GM18867 (cell line): ENCODE measurements at regions not wholly inside any gene's neighbourhood (a gene's known extent, or its start where the extent isn't known, plus 50 kb on each side); places are given as distances from the start of the nearest gene placed in this dataset.

Experiments used
- ATAC-seq: cut with Tn5 transposase; IDR thresholded peaks from one replicate; pipeline ENCODE4 v1.9.1; 2021; ENCODE audit warnings: mild to moderate bottlenecking, moderate library complexity; ENCODE audit not compliant: unreplicated experiment

DNA sequence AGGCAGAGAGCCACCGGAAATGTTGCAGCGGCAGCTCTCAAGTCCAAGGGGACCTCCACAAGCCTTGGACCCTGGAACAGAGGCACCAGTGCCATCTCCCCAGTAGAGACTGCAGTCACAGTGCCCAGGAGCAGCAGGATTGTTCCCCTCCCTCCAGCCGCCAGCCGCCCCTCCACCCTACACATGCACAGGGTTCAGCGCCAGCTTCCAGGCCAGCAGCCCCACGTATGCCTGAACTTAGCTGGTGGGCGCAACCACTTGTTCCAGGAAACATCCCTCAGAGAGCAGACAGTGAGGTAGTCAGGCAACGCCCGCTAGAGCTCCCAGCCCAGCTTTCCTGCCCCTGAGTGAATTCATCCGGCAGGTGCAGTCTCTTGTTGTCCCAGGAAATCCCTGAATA lies 1098.1 kb upstream of the NCAM2 start:
- no peak for ATAC-seq

DNA sequence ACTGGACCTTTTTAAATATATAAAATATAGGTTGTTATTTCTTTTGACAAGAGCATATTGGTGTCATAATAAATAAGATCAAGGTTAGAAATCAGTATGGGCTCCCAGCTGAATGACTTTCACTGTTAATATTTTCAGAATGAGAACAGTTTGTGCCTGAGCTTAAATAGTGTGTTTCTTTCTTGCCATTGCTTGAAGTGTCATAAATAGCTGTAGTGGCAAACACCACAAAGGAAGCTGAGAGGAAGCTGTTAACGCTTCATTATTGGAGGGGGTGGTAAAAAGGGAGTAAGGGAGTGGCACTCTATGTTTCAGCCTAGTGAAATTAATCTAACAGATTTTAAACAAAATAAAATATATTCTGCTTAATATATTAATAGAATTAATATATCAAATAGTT lies 1089.8 kb upstream of the NCAM2 start:
- no peak for ATAC-seq

DNA sequence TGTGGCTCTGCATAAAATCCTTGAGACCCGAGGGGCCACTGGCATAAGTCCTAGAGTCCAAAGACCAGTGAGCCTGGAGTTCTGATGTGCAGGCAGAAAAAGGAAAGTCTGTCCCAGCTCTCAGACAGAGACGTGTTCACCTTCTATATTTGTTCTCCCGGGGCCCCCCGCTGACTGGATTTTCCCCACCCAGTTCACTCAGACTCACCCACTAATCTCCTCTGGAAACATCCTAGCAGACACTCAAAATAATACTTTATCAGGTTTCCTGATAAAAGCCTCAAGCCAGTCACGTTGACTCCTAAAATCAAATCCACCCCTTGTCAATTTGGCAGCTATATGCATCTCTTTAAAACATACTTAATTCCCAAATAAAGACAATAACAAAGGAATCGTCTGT lies 1084.2 kb upstream of the NCAM2 start:
- ATAC-seq: no peak

DNA sequence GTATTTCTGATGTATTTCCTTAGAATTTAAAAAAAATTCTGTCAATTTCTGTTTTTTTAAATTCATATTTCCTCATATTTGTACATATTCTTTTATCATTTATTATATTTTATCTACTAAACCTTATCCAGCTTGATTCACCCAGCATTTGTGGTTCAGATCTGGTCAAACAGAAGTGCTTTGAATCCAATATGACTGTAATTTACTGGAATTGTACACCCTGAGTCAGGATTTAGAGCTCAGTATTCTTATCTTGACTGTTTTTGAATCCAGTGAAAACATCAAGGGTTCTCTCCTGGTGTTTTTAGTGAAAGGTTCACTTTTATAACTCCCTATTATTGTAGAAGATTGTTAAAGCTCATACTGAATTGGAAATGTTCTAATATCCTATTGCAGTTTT lies 1077.0 kb upstream of the NCAM2 start:
- ATAC-seq: no peak

DNA sequence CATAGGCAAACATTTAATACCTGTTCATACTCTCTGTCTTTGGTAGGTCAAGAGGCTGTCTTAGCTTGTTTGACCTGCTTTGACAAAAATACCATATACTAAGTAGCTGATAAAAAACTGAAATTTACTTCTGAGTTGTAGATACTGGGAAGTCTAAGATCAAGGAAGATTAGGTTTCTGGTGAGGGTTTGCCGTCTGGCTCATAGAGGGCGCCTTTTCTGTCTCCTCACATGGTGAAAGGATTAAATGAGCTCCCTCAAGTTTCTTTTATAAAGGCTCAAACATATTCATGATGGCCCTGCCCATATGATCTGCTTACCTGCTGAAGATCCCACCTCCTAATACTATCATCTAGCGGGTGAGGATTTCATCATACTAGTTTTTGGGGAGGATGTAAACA lies 1076.1 kb upstream of the NCAM2 start:
- ATAC-seq: no peak

DNA sequence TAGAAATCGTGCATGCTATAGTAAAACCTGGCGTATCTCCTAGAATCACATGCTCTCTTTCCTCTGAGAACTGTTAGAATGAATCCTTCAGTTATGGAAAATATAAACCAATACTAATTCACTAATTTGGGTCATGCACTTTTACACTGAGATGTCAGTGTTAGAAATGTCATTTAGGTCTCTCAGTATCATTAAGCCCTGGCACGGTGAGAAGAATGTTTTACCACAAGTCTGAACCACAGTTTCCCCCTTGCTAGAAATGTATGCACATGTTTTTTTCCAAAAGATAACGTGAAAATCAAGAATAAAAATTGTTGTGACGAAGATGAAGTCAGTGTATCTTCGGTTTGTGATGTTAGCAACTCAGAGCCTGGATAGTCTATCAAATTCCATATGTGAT lies 1062.7 kb upstream of the NCAM2 start:
- ATAC-seq: no peak

- no peak for ATAC-seq
These were observed 1060.6 kb upstream of the NCAM2 start for GRCh38 chr21:19937619-19938018.

GRCh38 chr21:19941626-19942025 lies 1056.6 kb upstream of the NCAM2 start:
- ATAC-seq: no peak

DNA sequence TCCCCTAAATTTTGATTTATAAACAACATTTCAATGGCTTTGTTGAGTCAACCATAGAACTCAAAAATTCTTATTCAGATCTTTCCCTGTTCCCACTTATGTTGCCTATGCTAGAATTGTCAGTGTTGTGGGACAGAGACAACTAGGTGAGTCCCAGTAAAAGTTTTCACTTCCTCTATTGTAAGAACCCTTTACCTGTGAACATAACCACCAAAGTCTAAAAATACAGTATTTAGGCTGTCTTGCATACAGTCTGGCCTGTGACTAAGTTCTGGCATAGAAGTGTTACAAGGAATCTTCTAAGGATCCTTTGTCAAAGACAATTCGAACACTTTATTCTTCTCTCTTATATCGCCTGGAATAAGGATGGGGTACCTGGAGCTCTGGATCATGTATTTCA lies 1047.9 kb upstream of the NCAM2 start:
- no peak for ATAC-seq

DNA sequence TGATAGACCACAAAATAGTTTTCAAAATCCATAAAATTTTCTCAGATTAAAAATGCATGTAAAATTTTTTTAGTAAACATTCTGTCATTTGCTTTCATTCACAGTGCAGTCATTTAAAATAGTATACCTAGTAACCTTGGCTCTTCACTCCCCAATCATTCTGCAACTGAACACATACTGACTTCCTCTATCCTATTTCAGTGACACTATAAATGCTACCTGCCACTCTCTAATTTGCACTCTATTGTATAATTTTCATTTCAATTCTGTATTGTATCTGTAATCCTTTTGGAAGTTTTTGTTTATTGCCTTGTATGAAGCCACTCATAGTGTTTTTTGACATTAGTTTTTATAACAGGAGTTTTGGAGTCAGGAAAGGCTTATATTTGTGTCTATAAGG lies 1029.1 kb upstream of the NCAM2 start:
- ATAC-seq: no peak

DNA sequence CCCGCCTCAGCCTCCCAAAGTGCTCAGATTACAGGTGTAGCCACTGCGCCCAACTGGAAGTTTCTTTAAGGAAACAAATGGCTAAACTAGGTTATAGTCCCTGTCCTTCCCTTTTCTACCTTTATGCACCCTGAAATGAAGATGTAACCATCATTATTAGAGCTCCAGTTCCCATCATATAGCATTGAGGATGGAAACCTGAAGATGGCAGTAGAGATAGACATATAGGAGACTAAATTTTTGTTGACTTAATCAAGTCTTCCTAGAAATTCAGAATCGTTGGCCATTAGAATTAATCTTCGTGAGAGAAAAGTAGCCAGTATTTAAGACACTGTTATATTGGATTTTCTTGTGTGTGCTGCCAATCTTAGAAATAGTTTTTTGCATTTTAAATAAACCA lies 1016.3 kb upstream of the NCAM2 start:
- no peak for ATAC-seq

- ATAC-seq: no peak
These were observed 1011.8 kb upstream of the NCAM2 start for GRCh38 chr21:19986396-19986795.

- no peak for ATAC-seq
These were observed 1010.5 kb upstream of the NCAM2 start for GRCh38 chr21:19987671-19988070.

DNA sequence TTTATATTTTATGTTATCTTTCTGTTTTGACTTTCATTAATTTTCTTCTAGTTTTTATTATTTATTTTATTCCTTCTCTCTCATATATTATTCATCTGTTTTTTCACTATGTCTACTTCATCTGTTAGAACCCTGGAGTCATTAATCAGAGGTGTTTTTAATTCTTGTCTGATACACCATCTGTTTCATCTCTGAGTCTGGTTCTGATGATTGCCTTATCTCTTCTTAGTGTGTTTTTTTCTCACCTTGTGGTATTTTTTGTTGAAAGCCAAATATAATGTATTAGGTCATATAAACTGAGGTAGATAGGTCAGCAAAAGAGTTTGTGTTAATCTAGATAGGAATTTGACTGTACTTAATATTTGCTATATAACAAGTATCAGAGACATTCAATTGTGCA lies 1005.7 kb upstream of the NCAM2 start:
- no peak for ATAC-seq

GRCh38 chr21:19993268-19993667 lies 1004.9 kb upstream of the NCAM2 start:
- no peak for ATAC-seq

GRCh38 chr21:19995253-19995652 lies 1003.0 kb upstream of the NCAM2 start:
- no peak for ATAC-seq

DNA sequence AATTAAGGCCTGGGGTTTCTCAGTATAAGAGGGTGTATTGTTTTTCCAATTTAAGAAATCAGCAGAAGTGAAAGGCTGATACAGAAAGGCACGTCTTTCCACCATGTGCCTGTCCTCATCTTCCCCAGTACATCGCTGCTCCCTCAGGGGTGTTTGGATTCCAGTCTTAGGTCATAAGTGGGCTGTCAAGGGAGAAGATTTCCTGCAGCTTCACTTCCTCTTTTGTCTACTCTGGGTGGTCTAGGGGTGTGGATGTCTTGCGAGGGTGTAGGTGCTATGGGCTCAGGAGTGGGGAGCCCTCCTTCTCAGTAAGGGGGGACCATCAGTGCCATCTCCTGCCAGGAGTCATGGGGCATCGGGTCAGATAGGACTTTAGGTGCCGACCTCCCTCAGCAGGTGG lies 999.8 kb upstream of the NCAM2 start:
- ATAC-seq: no peak

DNA sequence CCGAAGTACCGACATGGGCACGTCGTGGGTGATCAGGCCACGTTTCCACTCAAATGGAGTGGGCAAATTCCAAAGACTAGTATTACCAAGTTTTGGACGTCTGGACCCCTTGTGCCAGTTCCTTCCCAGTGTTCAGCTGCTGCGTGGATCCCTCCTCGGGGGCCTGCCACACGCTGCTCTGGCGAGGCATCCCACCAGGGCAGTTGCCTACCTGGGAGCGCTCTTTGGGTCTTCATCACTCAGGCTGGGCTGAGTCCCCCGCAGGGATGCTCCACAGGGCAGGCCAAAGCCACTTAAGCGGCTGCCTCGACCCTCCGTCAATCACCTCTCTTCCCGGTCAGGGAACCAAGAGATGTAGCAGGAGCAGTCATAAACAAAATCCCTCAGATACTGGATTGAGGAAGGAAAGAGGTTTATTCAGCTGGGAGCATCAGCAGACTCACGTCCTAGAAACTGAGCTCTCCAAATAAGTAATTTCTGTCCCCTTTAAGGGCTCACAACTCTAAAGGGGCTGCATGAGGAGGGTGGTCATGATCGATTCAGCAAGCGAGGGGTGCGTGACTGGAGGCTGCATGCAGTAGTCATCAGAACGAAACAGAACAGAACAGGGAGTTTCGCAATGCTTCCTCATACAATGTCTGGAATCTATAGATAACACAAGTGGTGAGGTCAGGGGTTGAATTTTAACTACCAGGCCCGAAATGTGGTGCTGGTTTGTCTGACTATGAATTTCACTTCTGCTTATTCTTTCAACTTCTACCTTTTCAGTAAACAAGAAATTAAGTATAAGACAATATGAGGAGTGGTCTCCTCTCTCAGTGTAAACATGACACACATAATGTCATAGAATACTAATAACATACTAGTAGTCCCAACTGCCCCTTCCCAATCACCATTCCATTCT lies 998.6 kb upstream of the NCAM2 start:
- ATAC-seq: no peak

DNA sequence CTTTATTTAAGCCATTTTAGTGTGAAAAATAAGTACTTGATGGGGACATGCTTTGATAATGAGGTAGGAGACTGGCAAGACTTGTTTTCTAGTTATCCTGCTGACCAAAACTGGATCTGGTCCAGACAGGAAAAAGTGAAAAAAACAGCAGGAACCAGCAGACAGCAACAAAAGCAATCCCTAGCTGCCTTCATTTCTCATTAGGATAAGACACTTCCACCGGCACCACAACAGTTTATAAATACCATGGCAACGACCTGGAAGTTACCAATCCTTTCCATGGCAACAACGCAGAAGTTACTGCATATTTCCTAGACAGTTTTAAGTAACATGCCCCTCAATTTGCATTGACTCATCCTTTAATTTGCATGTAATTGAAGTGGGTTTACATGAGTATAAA lies 993.8 kb upstream of the NCAM2 start:
- no peak for ATAC-seq

DNA sequence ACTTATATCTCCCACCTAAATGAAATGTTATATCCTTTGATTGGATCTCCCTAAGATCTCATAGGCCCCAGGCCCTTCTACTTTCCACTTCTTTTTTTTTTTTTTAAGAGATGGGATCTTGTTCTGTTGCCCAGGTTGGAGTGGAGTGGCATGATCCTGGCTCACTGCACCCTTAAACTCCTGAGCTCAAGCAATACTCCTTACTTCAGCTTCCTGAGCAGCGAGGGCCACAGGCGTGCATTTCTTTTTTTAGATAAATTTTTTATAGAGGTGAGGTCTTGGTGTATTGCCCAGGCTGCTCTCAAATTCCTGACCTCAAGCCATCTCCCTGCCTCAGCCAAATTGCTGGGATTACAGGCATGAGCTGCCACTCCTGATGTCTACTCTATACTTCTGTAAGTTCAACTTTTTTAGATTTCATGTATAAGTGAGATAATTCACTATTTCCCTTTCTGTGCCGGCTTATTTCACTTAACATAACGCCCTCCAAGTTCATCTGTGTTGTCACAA lies 987.5 kb upstream of the NCAM2 start:
- ATAC-seq: no peak

GRCh38 chr21:20013851-20014250 lies 984.4 kb upstream of the NCAM2 start:
- no peak for ATAC-seq

GRCh38 chr21:20016435-20017005 lies 981.7 kb upstream of the NCAM2 start:
- ATAC-seq: no peak
